H9 (cell line): ENCODE measurements at regions not wholly inside any gene's neighbourhood (a gene's known extent, or its start where the extent isn't known, plus 50 kb on each side); places are given as distances from the start of the nearest gene placed in this dataset.

Experiments
- DNase-seq: peaks from one replicate; pipeline ENCODE4 v3.0.0-alpha.2; 2017
- H2AFZ ChIP-seq: one replicate; pipeline ENCODE4 v1.6.1; 2013; ENCODE audit warnings: mild to moderate bottlenecking, low read length, control low read depth, moderate library complexity
- H2AK5ac ChIP-seq: 2 replicates; pipeline ENCODE4 v1.6.1; 2013; ENCODE audit warnings: low read length, control low read depth, mixed read lengths; ENCODE audit not compliant: insufficient read length
- H2BK120ac ChIP-seq: one replicate; pipeline ENCODE4 v1.6.1; 2013; ENCODE audit warnings: low read depth, mild to moderate bottlenecking, low read length, control low read depth, inconsistent platforms; ENCODE audit not compliant: poor library complexity, severe bottlenecking
- H2BK12ac ChIP-seq: 2 replicates; pipeline ENCODE4 v1.6.1; 2013; ENCODE audit warnings: low read length, control low read depth, mixed read lengths, low read depth; ENCODE audit not compliant: insufficient read length
- H2BK15ac ChIP-seq: 2 replicates; pipeline ENCODE4 v1.6.1; 2013; ENCODE audit warnings: low read depth, low read length, control low read depth
- H2BK20ac ChIP-seq: one replicate; pipeline ENCODE4 v1.6.1; 2013; ENCODE audit warnings: low read depth, mild to moderate bottlenecking, low read length, control low read depth, inconsistent platforms; ENCODE audit not compliant: poor library complexity, severe bottlenecking
- H2BK5ac ChIP-seq: 2 replicates; pipeline ENCODE4 v1.6.1; 2013; ENCODE audit warnings: low read length, control low read depth, mixed read lengths; ENCODE audit not compliant: insufficient read length
- H3K14ac ChIP-seq: 2 replicates; pipeline ENCODE4 v1.6.1; 2013; ENCODE audit warnings: low read length, control low read depth; ENCODE audit not compliant: insufficient read depth
- H3K18ac ChIP-seq: 2 replicates; pipeline ENCODE4 v1.6.1; 2013; ENCODE audit warnings: low read depth, mild to moderate bottlenecking, mixed read lengths, low read length, control low read depth; ENCODE audit not compliant: insufficient read length
- H3K23ac ChIP-seq: 2 replicates; pipeline ENCODE4 v1.6.1; 2013; ENCODE audit warnings: low read length, control low read depth, mixed read lengths, low read depth; ENCODE audit not compliant: insufficient read length
- H3K23me2 ChIP-seq: 2 replicates; pipeline ENCODE4 v1.6.1; 2013; ENCODE audit warnings: low read depth, mild to moderate bottlenecking, mixed read lengths, low read length, control low read depth; ENCODE audit not compliant: insufficient read length, poor library complexity, severe bottlenecking
- H3K27ac ChIP-seq: 2 replicates; pipeline ENCODE4 v1.5.1; 2013; ENCODE audit warnings: low read length, control low read depth, mixed read lengths, low read depth; ENCODE audit not compliant: insufficient read length
- H3K27me3 ChIP-seq: 2 replicates; pipeline ENCODE4 v1.6.1; 2013; ENCODE audit warnings: low read length, control low read depth, inconsistent platforms; ENCODE audit not compliant: insufficient read depth
- H3K4ac ChIP-seq: 2 replicates; pipeline ENCODE4 v1.6.1; 2013; ENCODE audit warnings: low read depth, mild to moderate bottlenecking, control low read depth, inconsistent platforms, low read length, moderate library complexity
- H3K4me1 ChIP-seq: 2 replicates; pipeline ENCODE4 v1.6.1; 2013; ENCODE audit warnings: low read length, control low read depth, inconsistent platforms; ENCODE audit not compliant: insufficient read depth
- H3K4me2 ChIP-seq: 2 replicates; pipeline ENCODE4 v1.6.1; 2013; ENCODE audit warnings: low read length, control low read depth, mixed read lengths; ENCODE audit not compliant: insufficient read length, insufficient read depth
- H3K56ac ChIP-seq: 2 replicates; pipeline ENCODE4 v1.6.1; 2013; ENCODE audit warnings: low read depth, mild to moderate bottlenecking, mixed read lengths, low read length, control low read depth; ENCODE audit not compliant: insufficient read length
- H3K79me1 ChIP-seq: 2 replicates; pipeline ENCODE4 v1.6.1; 2013; ENCODE audit warnings: low read depth, mild to moderate bottlenecking, moderate library complexity, low read length, control low read depth, inconsistent platforms; ENCODE audit not compliant: insufficient read depth, poor library complexity, severe bottlenecking
- H3K79me2 ChIP-seq: 2 replicates; pipeline ENCODE4 v1.6.1; 2013; ENCODE audit warnings: low read length, control low read depth, inconsistent platforms; ENCODE audit not compliant: insufficient read depth
- H3K9ac ChIP-seq: 2 replicates; pipeline ENCODE4 v1.6.1; 2013; ENCODE audit warnings: low read length, control low read depth, mixed read lengths; ENCODE audit not compliant: insufficient read length; ENCODE audit errors: extremely low read depth
- H3K9me3 ChIP-seq: one replicate; pipeline ENCODE4 v1.6.1; 2013; ENCODE audit warnings: low read depth, low read length, inconsistent platforms; ENCODE audit not compliant: control insufficient read depth
- H3T11ph ChIP-seq: one replicate; pipeline ENCODE4 v1.6.1; 2013; ENCODE audit warnings: mild to moderate bottlenecking, low read length, control low read depth, inconsistent platforms
- H4K20me1 ChIP-seq: one replicate; pipeline ENCODE4 v1.6.1; 2013; ENCODE audit not compliant: control insufficient read depth, insufficient read length, insufficient read depth
- H4K5ac ChIP-seq: 2 replicates; pipeline ENCODE4 v1.6.1; 2013; ENCODE audit warnings: low read depth, mild to moderate bottlenecking, mixed read lengths, low read length, control low read depth; ENCODE audit not compliant: insufficient read length
- H4K8ac ChIP-seq: replicated peaks from 2 replicates; pipeline ENCODE4 v1.6.1; 2013; ENCODE audit warnings: low read length, control low read depth, mixed read lengths, low read depth; ENCODE audit not compliant: insufficient read length
- H4K91ac ChIP-seq: 2 replicates; pipeline ENCODE4 v1.6.1; 2013; ENCODE audit warnings: low read depth, mild to moderate bottlenecking, moderate library complexity, mixed read lengths, low read length, control low read depth; ENCODE audit not compliant: insufficient read length
- H3K27ac Mint-ChIP-seq, 3 experiments: 2 replicates in 2 of 3; 3 replicates in 1 of 3; pipeline ENCODE4 v1.8.0; 2020 to 2021; ENCODE audit warnings: mixed read lengths in 3 of 3, mild to moderate bottlenecking in 1 of 3, moderate library complexity in 1 of 3
- H3K27me3 Mint-ChIP-seq: 2 replicates; pipeline ENCODE4 v1.8.0; 2021; ENCODE audit warnings: low read depth, mild to moderate bottlenecking, moderate library complexity, mixed read lengths
- H3K36me3 Mint-ChIP-seq, 3 experiments: 2 replicates in 2 of 3; 3 replicates in 1 of 3; pipeline ENCODE4 v1.8.0; 2020 to 2021; ENCODE audit warnings: low read depth in 3 of 3, mixed read lengths in 3 of 3; ENCODE audit not compliant: insufficient read depth in 1 of 3
- H3K4me1 Mint-ChIP-seq, 2 experiments: 2 replicates each; pipeline ENCODE4 v1.8.0; 2020; ENCODE audit warnings: mixed read lengths in 2 of 2
- H3K4me3 Mint-ChIP-seq, 2 experiments: 2 replicates in 1 of 2; 3 replicates in 1 of 2; pipeline ENCODE4 v1.8.0; 2020 to 2021; ENCODE audit warnings: mild to moderate bottlenecking in 2 of 2, mixed read lengths in 2 of 2, moderate library complexity in 1 of 2
- H3K9me3 Mint-ChIP-seq, 2 experiments: 2 replicates in 1 of 2; 3 replicates in 1 of 2; pipeline ENCODE4 v1.8.0; 2020; ENCODE audit warnings: mild to moderate bottlenecking in 2 of 2, mixed read lengths in 2 of 2, moderate library complexity in 1 of 2
- WGBS: extraction: QIAGEN DNeasy Blood & Tissue Kit; methylation state at CpG from one replicate; pipeline ENCODE4 v1.1.7; 2013; ENCODE audit warnings: missing lambda C conversion rate, low lambda C conversion rate, mixed read lengths; ENCODE audit not compliant: insufficient read length; ENCODE audit errors: extremely low coverage; 5-methylcytosine and 5-hydroxymethylcytosine counted together
- TF ChIP-seq, protein P1 (sequence below): fragments of 200-600 bp; sonication (generic); conservative IDR thresholded peaks from 3 replicates; pipeline ENCODE4 v1.8.0; 2021; ENCODE audit warnings: antibody characterized with exemption, mild to moderate bottlenecking

DNA sequence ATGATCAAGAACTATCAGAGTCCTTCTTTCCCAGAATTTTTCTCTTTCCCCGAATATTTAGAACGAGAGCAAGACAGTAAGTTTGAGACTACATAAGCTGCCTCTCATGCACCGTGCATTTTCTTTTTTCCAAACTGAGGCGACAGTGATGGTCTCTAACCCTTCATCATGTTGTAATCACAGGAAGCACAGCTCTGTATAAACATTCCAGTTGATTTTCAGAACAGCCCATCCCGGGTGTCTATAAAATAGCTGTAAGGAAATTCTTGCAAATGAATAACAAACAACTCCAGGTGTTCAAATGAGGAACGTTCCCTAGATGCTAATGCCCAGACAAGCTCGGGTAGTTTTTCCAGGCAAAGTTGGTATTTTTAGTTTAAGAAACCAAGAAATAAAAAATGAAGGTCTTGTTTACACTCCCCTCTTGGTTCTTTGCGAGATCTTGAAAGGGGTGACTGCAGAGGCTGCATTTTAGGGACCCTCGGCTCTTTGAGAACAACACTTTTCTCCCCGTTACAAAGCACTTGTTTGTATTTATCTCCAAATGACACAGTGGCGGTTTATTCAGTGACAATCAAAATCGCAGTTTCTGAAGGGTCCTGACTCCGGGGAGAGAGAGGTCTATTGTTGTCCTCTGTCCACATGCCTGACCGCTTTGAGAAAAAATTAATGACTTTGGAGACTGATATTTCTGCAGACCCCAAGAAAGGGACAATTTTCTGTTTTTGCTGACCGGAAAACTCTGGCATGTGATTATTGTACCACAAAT lies 101.1 kb upstream of the NCK2 start:
- TF ChIP-seq, protein P1, sequence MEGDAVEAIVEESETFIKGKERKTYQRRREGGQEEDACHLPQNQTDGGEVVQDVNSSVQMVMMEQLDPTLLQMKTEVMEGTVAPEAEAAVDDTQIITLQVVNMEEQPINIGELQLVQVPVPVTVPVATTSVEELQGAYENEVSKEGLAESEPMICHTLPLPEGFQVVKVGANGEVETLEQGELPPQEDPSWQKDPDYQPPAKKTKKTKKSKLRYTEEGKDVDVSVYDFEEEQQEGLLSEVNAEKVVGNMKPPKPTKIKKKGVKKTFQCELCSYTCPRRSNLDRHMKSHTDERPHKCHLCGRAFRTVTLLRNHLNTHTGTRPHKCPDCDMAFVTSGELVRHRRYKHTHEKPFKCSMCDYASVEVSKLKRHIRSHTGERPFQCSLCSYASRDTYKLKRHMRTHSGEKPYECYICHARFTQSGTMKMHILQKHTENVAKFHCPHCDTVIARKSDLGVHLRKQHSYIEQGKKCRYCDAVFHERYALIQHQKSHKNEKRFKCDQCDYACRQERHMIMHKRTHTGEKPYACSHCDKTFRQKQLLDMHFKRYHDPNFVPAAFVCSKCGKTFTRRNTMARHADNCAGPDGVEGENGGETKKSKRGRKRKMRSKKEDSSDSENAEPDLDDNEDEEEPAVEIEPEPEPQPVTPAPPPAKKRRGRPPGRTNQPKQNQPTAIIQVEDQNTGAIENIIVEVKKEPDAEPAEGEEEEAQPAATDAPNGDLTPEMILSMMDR: no peak
- Histone ChIP-seq H2BK12ac (no peak overlapping the region), H4K20me1 (no peaks in the 10 kb centered on the region), H4K5ac (no peak overlapping the region), H2AFZ (no peak overlapping the region), H3K79me2 (no peaks in the 10 kb centered on the region), H2AK5ac (no peak overlapping the region), H2BK5ac (no peak overlapping the region), H3K4me1 (no peaks in the 10 kb centered on the region; the same call in 1 of the 2 replicates), H3K27me3 (no peaks in the 10 kb centered on the region), H3K4ac (no peak overlapping the region), H2BK20ac (no peak overlapping the region), H4K8ac (no peak overlapping the region), H3K14ac (no peak overlapping the region), H3K56ac (no peak overlapping the region), H3K18ac (no peak overlapping the region), H3K9me3 (no peaks in the 10 kb centered on the region), H3T11ph (no peak overlapping the region), H4K91ac (no peak overlapping the region), H3K23me2 (no peaks in the 10 kb centered on the region), H2BK15ac (no peak overlapping the region), H3K79me1 (no peaks in the 10 kb centered on the region), H3K4me2 (no peak overlapping the region), H3K27ac (no peak overlapping the region), H2BK120ac (no peak overlapping the region), H3K9ac (no peak overlapping the region), H3K23ac (no peak overlapping the region)
- Mint-ChIP-seq H3K36me3 (peaks cover 0 to under 1% (median 0%) of the 10 kb centered on the region in 3 experiments; a peak in 1 of 7 replicates), H3K4me1 (peaks cover 37 to 40% of the 10 kb centered on the region in 2 experiments), H3K27me3 (no peaks in the 10 kb centered on the region), H3K27ac (no peak overlapping the region), H3K9me3 (no peaks in the 10 kb centered on the region), H3K4me3 (no peak overlapping the region)
- DNase-seq: no peak
- WGBS: no CpG with 5 or more reads among the region's 15 CpGs
